Ecto neural progenitor cell (in vitro differentiated cells): ENCODE measurements at regions not wholly inside any gene's neighbourhood (a gene's known extent, or its start where the extent isn't known, plus 50 kb on each side); places are given as distances from the start of the nearest gene placed in this dataset.
"Not testable (repeated sequence)": the region's sequence is repeated elsewhere in the genome, so short reads cannot be mapped to it uniquely, and the experiment has no call there.

ENCODE experiments used
- DNase-seq: peaks from one replicate; pipeline ENCODE4 v3.0.0-alpha.2; 2018; ENCODE audit warnings: low spot score

DNA sequence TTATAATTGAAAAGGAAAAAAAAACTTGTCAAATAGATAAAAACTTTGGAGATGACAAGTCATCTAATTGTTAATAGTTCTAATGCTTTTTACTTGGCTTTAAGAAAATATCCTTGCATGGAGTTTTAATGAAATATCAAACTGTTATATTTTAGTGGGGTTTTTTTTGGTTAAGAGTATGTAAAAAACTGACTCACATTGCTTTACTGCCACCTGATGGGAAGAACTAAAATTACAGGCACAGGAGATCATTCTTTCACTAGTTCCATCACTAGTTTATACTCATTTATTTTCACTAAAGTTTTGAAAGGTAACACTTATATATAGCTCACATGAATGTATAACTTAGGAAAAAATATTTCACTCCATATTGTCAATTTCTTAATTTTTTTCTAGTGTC lies 309.1 kb downstream of the LMBRD1 start:
- DNase-seq, result no peak

DNA sequence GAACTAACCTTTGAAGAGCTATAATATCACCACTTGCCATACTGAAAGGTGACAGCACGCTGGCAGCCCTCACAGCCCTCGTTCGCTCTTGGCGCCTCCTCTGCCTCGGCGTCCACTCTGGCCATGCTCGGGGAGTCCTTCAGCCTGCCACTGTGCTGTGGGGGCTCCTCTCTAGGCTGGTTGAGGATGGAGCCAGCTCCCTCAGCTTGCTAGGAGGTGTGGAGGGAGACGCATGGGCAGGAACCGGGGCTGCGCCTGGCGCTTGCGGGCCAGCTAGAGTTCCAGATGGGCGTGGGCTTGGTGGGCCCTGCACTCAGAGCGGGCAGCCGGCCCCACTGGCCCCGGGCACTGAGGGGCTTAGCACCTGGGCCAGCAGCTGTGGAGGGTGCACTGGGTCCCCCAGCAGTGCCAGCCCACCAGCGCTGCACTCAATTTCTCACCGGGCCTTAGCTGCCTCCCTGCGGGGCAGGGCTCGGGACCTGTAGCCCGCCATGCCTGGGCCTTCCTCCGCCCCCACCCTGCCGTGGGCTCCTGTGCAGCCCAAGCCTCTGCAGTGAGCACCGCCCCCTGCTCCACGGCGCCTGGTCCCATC lies 329.7 kb downstream of the LMBRD1 start:
- DNase-seq, result no peak

GRCh38 chr6:69465866-69466265 lies 330.9 kb downstream of the LMBRD1 start:
- DNase-seq, result no peak

DNA sequence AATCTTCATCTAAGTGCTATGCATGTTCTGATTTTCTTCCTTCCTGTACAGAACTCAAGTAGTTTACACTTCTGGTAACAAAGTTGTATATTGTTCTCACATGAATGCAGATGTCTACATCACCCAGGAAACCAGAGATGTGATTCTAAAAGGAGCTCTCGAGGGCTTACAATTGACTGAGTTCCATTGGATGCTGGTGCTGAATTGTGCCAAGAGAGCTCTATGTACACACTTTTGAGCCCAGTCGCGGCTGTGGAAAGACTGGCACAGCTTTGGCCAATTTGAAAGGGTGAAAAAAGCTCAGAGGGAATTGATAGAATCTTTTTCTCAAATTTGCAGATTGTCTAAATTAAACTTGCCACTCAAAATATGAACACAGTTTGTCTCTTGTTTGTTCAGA lies 340.7 kb downstream of the LMBRD1 start:
- DNase-seq, result no peak

DNA sequence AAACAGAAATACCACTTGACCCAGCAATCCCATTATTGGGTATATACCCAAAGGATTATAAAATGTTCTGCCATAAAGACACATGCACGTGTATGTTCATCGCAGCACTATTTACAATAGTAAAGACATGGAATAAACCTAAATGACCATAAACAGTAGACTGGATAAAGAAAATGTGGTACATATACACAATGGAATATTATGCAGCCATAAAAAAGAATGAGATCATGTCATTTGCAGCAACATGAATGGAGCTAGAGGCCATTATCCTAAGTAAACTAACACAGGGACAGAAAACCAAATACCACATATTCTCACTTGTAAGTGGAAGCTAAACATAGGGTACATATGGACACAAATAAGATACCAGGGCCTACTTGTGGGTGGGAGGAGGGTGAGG lies 342.2 kb downstream of the LMBRD1 start:
- DNase-seq, result not testable (repeated sequence)

GRCh38 chr6:69450493-69450892 lies 346.3 kb downstream of the LMBRD1 start:
- not testable (repeated sequence) for DNase-seq

DNA sequence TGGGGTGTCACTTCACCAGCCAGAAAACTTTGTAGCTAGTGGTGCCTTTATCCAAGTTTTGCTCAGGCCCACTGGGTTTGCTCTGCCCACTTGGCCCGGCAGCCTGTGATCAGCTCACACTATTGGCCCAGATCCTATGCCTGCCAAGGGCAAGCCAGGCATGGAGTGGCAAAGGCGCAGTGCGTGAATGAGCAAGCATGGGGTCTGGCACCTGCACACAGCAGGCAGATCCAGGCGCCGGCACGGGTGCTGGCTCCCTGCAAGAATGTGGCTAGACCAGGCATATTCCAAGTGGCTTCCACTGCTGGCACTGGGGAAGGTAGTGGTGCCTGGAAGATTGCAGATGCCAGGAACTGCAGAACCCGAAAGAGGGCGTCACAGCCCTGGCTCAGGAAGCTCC lies 346.9 kb downstream of the LMBRD1 start:
- no peak for DNase-seq
